Panc1 (cell line): ENCODE measurements at regions not wholly inside any gene's neighbourhood (a gene's known extent, or its start where the extent isn't known, plus 50 kb on each side); places are given as distances from the start of the nearest gene placed in this dataset.

Experiments
- CTCF ChIP-seq: fragments of 450-650 bp; IDR thresholded peaks from 2 replicates; pipeline ENCODE4 v1.5.1; 2017; ENCODE audit warnings: mild to moderate bottlenecking
- POLR2AphosphoS5 ChIP-seq: IDR thresholded peaks from 2 replicates; pipeline ENCODE4 v1.6.1; 2012; ENCODE audit warnings: mild to moderate bottlenecking, low read depth, low read length, moderate library complexity

- no peak for TF ChIP-seq CTCF
- no peak for TF ChIP-seq POLR2AphosphoS5
Measured at GRCh38 chr18:59810183-59810582, 89.6 kb upstream of the PMAIP1 start.
